Trophoblast cell (in vitro differentiated cells and primary cell): ENCODE measurements at regions not wholly inside any gene's neighbourhood (a gene's known extent, or its start where the extent isn't known, plus 50 kb on each side); places are given as distances from the start of the nearest gene placed in this dataset.

Source experiments
- DNase-seq, 2 donors: peaks; one replicate each; pipeline ENCODE4 v3.0.0-alpha.2; 2016
- H2AFZ ChIP-seq: 2 replicates; pipeline ENCODE4 v1.6.1; 2013; ENCODE audit warnings: low read length, moderate library complexity, mild to moderate bottlenecking; ENCODE audit not compliant: insufficient read depth, poor library complexity
- H2AK5ac ChIP-seq: 2 replicates; pipeline ENCODE4 v1.6.1; 2013; ENCODE audit warnings: mild to moderate bottlenecking, low read length
- H2BK120ac ChIP-seq: 2 replicates; pipeline ENCODE4 v1.6.1; 2013; ENCODE audit warnings: low read length, mild to moderate bottlenecking, moderate library complexity; ENCODE audit not compliant: insufficient read depth, poor library complexity
- H2BK12ac ChIP-seq: 2 replicates; pipeline ENCODE4 v1.6.1; 2013; ENCODE audit warnings: mild to moderate bottlenecking, low read length, moderate library complexity
- H2BK5ac ChIP-seq: 2 replicates; pipeline ENCODE4 v1.6.1; 2013; ENCODE audit warnings: low read length, low read depth, moderate library complexity, mild to moderate bottlenecking; ENCODE audit not compliant: poor library complexity
- H3K14ac ChIP-seq: 2 replicates; pipeline ENCODE4 v1.6.1; 2013; ENCODE audit warnings: mild to moderate bottlenecking, low read length
- H3K18ac ChIP-seq: 2 replicates; pipeline ENCODE4 v1.6.1; 2013; ENCODE audit warnings: mild to moderate bottlenecking, low read length
- H3K23ac ChIP-seq: 2 replicates; pipeline ENCODE4 v1.6.1; 2013; ENCODE audit warnings: low read length
- H3K27ac ChIP-seq: 2 replicates; pipeline ENCODE4 v1.5.1; 2013; ENCODE audit warnings: low read depth, mild to moderate bottlenecking, inconsistent platforms, low read length, moderate library complexity
- H3K27me3 ChIP-seq: 2 replicates; pipeline ENCODE4 v1.6.1; 2013; ENCODE audit warnings: inconsistent platforms, mild to moderate bottlenecking, low read length, moderate library complexity; ENCODE audit not compliant: insufficient read depth
- H3K36me3 ChIP-seq, 2 experiments: 1 replicate in 1 of 2; 2 replicates in 1 of 2; pipeline ENCODE4 v1.6.1; 2013; ENCODE audit warnings: low read length in 2 of 2, mild to moderate bottlenecking in 2 of 2, moderate library complexity in 1 of 2; ENCODE audit not compliant: insufficient read depth in 2 of 2, control insufficient read depth in 1 of 2
- H3K4ac ChIP-seq: 2 replicates; pipeline ENCODE4 v1.6.1; 2013; ENCODE audit warnings: low read depth, mild to moderate bottlenecking, low read length, moderate library complexity
- H3K4me1 ChIP-seq, 2 experiments: 1 replicate in 1 of 2; 2 replicates in 1 of 2; pipeline ENCODE4 v1.6.1; 2013; ENCODE audit warnings: low read length in 2 of 2, mild to moderate bottlenecking in 2 of 2, moderate library complexity in 1 of 2; ENCODE audit not compliant: insufficient read depth in 2 of 2, control insufficient read depth in 1 of 2
- H3K4me2 ChIP-seq: 2 replicates; pipeline ENCODE4 v1.6.1; 2013; ENCODE audit warnings: inconsistent platforms, mild to moderate bottlenecking, low read length, moderate library complexity
- H3K4me3 ChIP-seq: 2 replicates; pipeline ENCODE4 v1.5.1; 2013; ENCODE audit warnings: mild to moderate bottlenecking, low read depth, low read length, inconsistent platforms
- H3K79me1 ChIP-seq: one replicate; pipeline ENCODE4 v1.6.1; 2013; ENCODE audit warnings: low read length
- H3K79me2 ChIP-seq: 2 replicates; pipeline ENCODE4 v1.6.1; 2013; ENCODE audit warnings: low read length, mild to moderate bottlenecking; ENCODE audit not compliant: control insufficient read depth, insufficient read depth, poor library complexity
- H3K9ac ChIP-seq: 2 replicates; pipeline ENCODE4 v1.6.1; 2013; ENCODE audit warnings: mild to moderate bottlenecking, low read length
- H3K9me3 ChIP-seq: 2 replicates; pipeline ENCODE4 v1.6.1; 2013; ENCODE audit warnings: low read depth, mild to moderate bottlenecking, control low read depth, inconsistent platforms, low read length; ENCODE audit not compliant: insufficient read depth
- H4K12ac ChIP-seq: 2 replicates; pipeline ENCODE4 v1.6.1; 2013; ENCODE audit warnings: low read depth, mild to moderate bottlenecking, low read length, moderate library complexity
- H4K8ac ChIP-seq: 2 replicates; pipeline ENCODE4 v1.6.1; 2013; ENCODE audit warnings: low read depth, mild to moderate bottlenecking, low read length, moderate library complexity
- H4K91ac ChIP-seq: one replicate; pipeline ENCODE4 v1.6.1; 2013; ENCODE audit warnings: low read depth, mild to moderate bottlenecking, low read length, moderate library complexity
- WGBS: extraction: QIAGEN DNeasy Blood & Tissue Kit; methylation state at CpG from one replicate; pipeline ENCODE4 v1.1.7; 2013; ENCODE audit warnings: missing lambda C conversion rate; ENCODE audit not compliant: insufficient read length, insufficient coverage; ENCODE audit errors: extremely low coverage; 5-methylcytosine and 5-hydroxymethylcytosine counted together

DNA sequence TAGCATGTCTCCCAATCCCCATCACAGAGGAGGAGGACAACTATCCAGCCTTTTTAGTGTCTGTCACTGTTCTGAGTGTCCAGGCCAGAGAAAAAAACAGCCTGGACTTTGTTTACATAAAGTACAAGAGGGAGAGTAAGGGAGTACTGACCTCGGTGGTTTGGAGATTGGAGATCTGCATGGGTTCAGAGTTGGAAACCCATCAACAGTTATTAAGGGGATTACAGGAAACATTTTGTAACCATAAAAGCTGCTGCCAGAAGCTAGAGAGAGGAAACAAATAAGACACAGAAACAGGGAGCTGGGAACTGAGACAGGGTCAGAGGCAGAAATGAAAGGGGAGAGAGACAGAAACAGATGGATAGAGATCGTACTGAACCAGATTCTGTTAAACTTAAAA lies 131.5 kb upstream of the CTTNBP2NL start:
- H4K8ac ChIP-seq = no peak overlapping the region
- no peak overlapping the region for H2BK120ac ChIP-seq
- no peak overlapping the region for H3K27ac ChIP-seq

DNA sequence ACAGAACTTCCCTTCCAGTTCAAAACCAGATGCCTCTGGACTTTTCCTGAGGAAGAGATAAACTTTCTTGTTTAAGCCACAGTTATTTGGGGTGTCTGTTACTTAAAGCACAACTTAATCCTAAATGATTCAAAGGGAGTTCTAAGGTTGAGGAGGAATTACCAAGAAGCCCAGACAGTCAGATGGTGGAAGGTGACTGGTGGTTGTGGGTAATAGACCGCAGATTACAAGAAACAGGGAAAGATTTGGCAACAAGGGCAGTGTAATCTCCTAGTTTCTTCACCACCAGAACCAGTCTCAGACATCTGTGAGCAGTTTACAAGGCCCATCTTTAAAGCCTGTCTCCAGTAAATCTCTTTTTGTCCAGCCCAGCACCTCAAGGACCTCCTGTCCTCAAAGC lies 130.1 kb upstream of the CTTNBP2NL start:
- no peak overlapping the region for H4K12ac ChIP-seq
- H3K4me1 ChIP-seq = peaks cover 3 to 7% of the 10 kb centered on the region in 2 experiments
- no peaks in the 10 kb centered on the region for H3K27me3 ChIP-seq
- no peak overlapping the region for H2BK5ac ChIP-seq
- H3K14ac ChIP-seq = no peak overlapping the region
- no peaks in the 10 kb centered on the region for H3K79me2 ChIP-seq
- H3K23ac ChIP-seq = no peak overlapping the region
- no peak overlapping the region for H3K4ac ChIP-seq
- no peak for DNase-seq
- no peak overlapping the region for H2BK12ac ChIP-seq
- H3K18ac ChIP-seq = no peak overlapping the region
- H2BK120ac ChIP-seq = no peak overlapping the region
- no peak overlapping the region for H4K91ac ChIP-seq
- peaks cover 2% of the 10 kb centered on the region for H3K9me3 ChIP-seq
- no peaks in the 10 kb centered on the region for H3K36me3 ChIP-seq
- no peak overlapping the region for H3K9ac ChIP-seq
- H3K27ac ChIP-seq = no peak overlapping the region
- no CpG with 5 or more reads among the region's 1 CpG for WGBS
- H2AFZ ChIP-seq = no peak overlapping the region
- no peaks in the 10 kb centered on the region for H3K79me1 ChIP-seq
- H3K4me2 ChIP-seq = no peak overlapping the region
- no peak overlapping the region for H3K4me3 ChIP-seq
- H2AK5ac ChIP-seq = no peak overlapping the region
- H4K8ac ChIP-seq = no peak overlapping the region

More for the DNA sequence above, 131.5 kb upstream of the CTTNBP2NL start:
- no peak overlapping the region for H4K12ac ChIP-seq
- no peak overlapping the region for H2AK5ac ChIP-seq
- no peaks in the 10 kb centered on the region for H3K9me3 ChIP-seq
- no peak for DNase-seq
- no peaks in the 10 kb centered on the region for H3K79me1 ChIP-seq
- WGBS = no CpG with 5 or more reads among the region's 2 CpGs
- H3K9ac ChIP-seq = no peak overlapping the region
- H4K91ac ChIP-seq = no peak overlapping the region
- H2BK12ac ChIP-seq = no peak overlapping the region
- H3K18ac ChIP-seq = no peak overlapping the region
- H2BK5ac ChIP-seq = no peak overlapping the region
- no peaks in the 10 kb centered on the region for H3K79me2 ChIP-seq
- H2AFZ ChIP-seq = no peak overlapping the region
- H3K4me2 ChIP-seq = no peak overlapping the region
- H3K4me1 ChIP-seq = peaks cover 3 to 7% of the 10 kb centered on the region in 2 experiments
- H3K36me3 ChIP-seq = no peaks in the 10 kb centered on the region
- H3K4ac ChIP-seq = no peak overlapping the region
- H3K14ac ChIP-seq = no peak overlapping the region
- H3K27me3 ChIP-seq = no peaks in the 10 kb centered on the region
- no peak overlapping the region for H3K23ac ChIP-seq
- H3K4me3 ChIP-seq = no peak overlapping the region

- DNase-seq = no peak
- Histone ChIP-seq H3K18ac (no peak overlapping the region), H2BK12ac (no peak overlapping the region), H2BK5ac (no peak overlapping the region), H3K23ac (no peak overlapping the region), H3K4ac (no peak overlapping the region), H3K27ac (no peak overlapping the region), H4K8ac (no peak overlapping the region), H4K12ac (no peak overlapping the region), H3K36me3 (no peaks in the 10 kb centered on the region), H3K79me2 (no peaks in the 10 kb centered on the region), H3K9me3 (peaks cover 2% of the 10 kb centered on the region), H3K14ac (no peak overlapping the region), H3K9ac (no peak overlapping the region), H3K79me1 (no peaks in the 10 kb centered on the region), H3K27me3 (no peaks in the 10 kb centered on the region), H4K91ac (no peak overlapping the region), H2AFZ (no peak overlapping the region), H2BK120ac (no peak overlapping the region), H3K4me1 (peaks cover 3 to 7% of the 10 kb centered on the region in 2 experiments), H3K4me2 (no peak overlapping the region), H3K4me3 (no peak overlapping the region), H2AK5ac (no peak overlapping the region)
- WGBS = no CpG with 5 or more reads among the region's 1 CpG
These were observed 128.8 kb upstream of the CTTNBP2NL start for GRCh38 chr1:112267206-112267605.

DNA sequence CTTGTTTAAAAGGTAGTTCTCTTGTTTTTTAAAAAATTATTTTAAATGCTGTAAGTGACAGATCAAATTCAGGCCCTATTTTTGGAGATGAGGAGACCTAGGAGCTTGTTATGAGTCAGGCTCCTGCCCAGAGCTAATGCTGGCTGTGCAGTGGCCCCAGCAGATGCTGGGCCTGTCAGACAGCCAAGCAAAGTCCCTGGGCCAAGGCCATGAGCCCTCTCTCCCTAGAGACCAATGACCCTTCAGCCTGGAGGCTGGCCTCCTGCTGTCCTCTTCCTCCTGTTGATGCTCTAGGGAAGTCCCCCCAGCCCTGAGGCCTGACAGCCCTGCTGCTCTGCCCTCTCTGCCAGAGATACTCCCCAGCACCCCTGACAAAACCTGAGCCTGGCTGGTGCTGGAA lies 128.1 kb upstream of the CTTNBP2NL start:
- Histone ChIP-seq H3K79me2 (no peaks in the 10 kb centered on the region), H3K9me3 (peaks cover 2% of the 10 kb centered on the region), H3K9ac (no peak overlapping the region), H3K27me3 (no peaks in the 10 kb centered on the region), H3K4me3 (no peak overlapping the region), H3K4me2 (no peak overlapping the region), H4K8ac (no peak overlapping the region), H2AFZ (no peak overlapping the region), H3K4me1 (peaks cover 3 to 7% of the 10 kb centered on the region in 2 experiments), H3K79me1 (no peaks in the 10 kb centered on the region), H3K23ac (no peak overlapping the region), H3K27ac (no peak overlapping the region), H3K4ac (no peak overlapping the region), H3K18ac (no peak overlapping the region), H2AK5ac (no peak overlapping the region), H4K12ac (no peak overlapping the region), H2BK120ac (no peak overlapping the region), H2BK5ac (no peak overlapping the region), H4K91ac (no peak overlapping the region), H3K14ac (no peak overlapping the region), H2BK12ac (no peak overlapping the region), H3K36me3 (no peaks in the 10 kb centered on the region)
- no peak for DNase-seq
